SK-N-SH (cell line): ENCODE measurements at regions not wholly inside any gene's neighbourhood (a gene's known extent, or its start where the extent isn't known, plus 50 kb on each side); places are given as distances from the start of the nearest gene placed in this dataset.

Source experiments
- CTCF ChIA-PET: fragments of 300-600, 350-600 bp; formaldehyde crosslinking; extraction: SDS; loops from one replicate; lab custom pipeline; 2021; lab: Yijun Ruan, JAX
- POLR2A ChIA-PET: fragments of 350-600 bp; sonication (Branson Sonifier 250); formaldehyde crosslinking; extraction: SDS; loops from one replicate; lab custom pipeline; 2020; ENCODE audit warnings: antibody characterized with exemption, inconsistent platforms; lab: Yijun Ruan, JAX
- DNase-seq: peaks from one replicate; pipeline ENCODE4 v3.0.0; 2012
- H2AFZ ChIP-seq: fragments of 200-600 bp; sonication (generic); 2 replicates; pipeline ENCODE4 v1.8.1; 2016; ENCODE audit warnings: antibody characterized with exemption, mild to moderate bottlenecking, low read depth
- H3F3A ChIP-seq: fragments of 200-600 bp; sonication (generic); replicated peaks from 2 replicates; pipeline ENCODE3; 2016; ENCODE audit warnings: antibody characterized with exemption, mild to moderate bottlenecking; ENCODE audit not compliant: insufficient read depth
- H3K27ac ChIP-seq, 2 experiments: fragments of 200-500 bp in 1 of 2; fragments of 200-600 bp in 1 of 2; sonication (Bioruptor generic) in 1 of 2; sonication (generic), shearing (Covaris generic) in 1 of 2; 2 replicates each; pipeline versions ENCODE4 v1.5.1 to v1.6.1; 2014 to 2016; ENCODE audit warnings: low read depth in 2 of 2, inconsistent platforms in 1 of 2, low read length in 1 of 2, mild to moderate bottlenecking in 1 of 2, mixed read lengths in 1 of 2
- H3K27me3 ChIP-seq: fragments of 200-600 bp; sonication (generic), shearing (Covaris generic); 2 replicates; pipeline ENCODE4 v1.6.1; 2016; ENCODE audit warnings: mixed run types; ENCODE audit not compliant: insufficient read depth
- H3K36me3 ChIP-seq, 2 experiments: fragments of 200-500 bp in 1 of 2; fragments of 200-600 bp in 1 of 2; sonication (Bioruptor generic) in 1 of 2; sonication (generic) in 1 of 2; replicated peaks in 1 of 2; 2 replicates each; pipeline versions ENCODE3 to v1.5.1; 2014 to 2016; ENCODE audit warnings: low read length in 1 of 2, mild to moderate bottlenecking in 1 of 2; ENCODE audit not compliant: insufficient read depth in 2 of 2, control insufficient read depth in 1 of 2
- H3K4me1 ChIP-seq, 2 experiments: fragments of 200-500 bp in 1 of 2; fragments of 200-600 bp in 1 of 2; sonication (Bioruptor generic) in 1 of 2; sonication (generic), shearing (Covaris generic) in 1 of 2; 2 replicates each; pipeline versions ENCODE4 v1.5.1 to v1.6.1; 2014 to 2016; ENCODE audit warnings: low read depth in 1 of 2, low read length in 1 of 2, mixed run types in 1 of 2; ENCODE audit not compliant: insufficient read depth in 2 of 2, control insufficient read depth in 1 of 2
- H3K4me2 ChIP-seq: fragments of 200-600 bp; sonication (generic), shearing (Covaris generic); 2 replicates; pipeline ENCODE4 v1.6.1; 2017; ENCODE audit warnings: mixed run types
- H3K4me3 ChIP-seq, 2 experiments: fragments of 200-500 bp in 1 of 2; fragments of 200-600 bp in 1 of 2; sonication (Bioruptor generic) in 1 of 2; sonication (generic), shearing (Covaris generic) in 1 of 2; 2 replicates each; pipeline versions ENCODE4 v1.5.1 to v1.8.1; 2014 to 2016; ENCODE audit warnings: low read depth in 2 of 2, inconsistent platforms in 1 of 2, low read length in 1 of 2, mild to moderate bottlenecking in 1 of 2, mixed read lengths in 1 of 2, moderate library complexity in 1 of 2
- H3K79me2 ChIP-seq: fragments of 200-600 bp; sonication (generic); 2 replicates; pipeline ENCODE4 v1.8.1; 2017; ENCODE audit warnings: mild to moderate bottlenecking; ENCODE audit not compliant: insufficient read depth
- H3K9ac ChIP-seq: fragments of 200-600 bp; sonication (generic); 2 replicates; pipeline ENCODE4 v1.6.1; 2017; ENCODE audit warnings: mixed run types
- H3K9me2 ChIP-seq: fragments of 200-600 bp; sonication (generic); 2 replicates; pipeline ENCODE4 v1.6.1; 2017; ENCODE audit warnings: mixed run types
- H3K9me3 ChIP-seq: fragments of 200-600 bp; sonication (generic); 2 replicates; pipeline ENCODE4 v1.6.1; 2017; ENCODE audit warnings: mixed run types, mild to moderate bottlenecking, moderate library complexity
- H4K20me1 ChIP-seq: fragments of 200-600 bp; sonication (generic); 2 replicates; pipeline ENCODE4 v1.6.1; 2017; ENCODE audit warnings: mild to moderate bottlenecking, mixed run types; ENCODE audit not compliant: insufficient read depth
- CHD2 ChIP-seq: fragments of 150-350 bp; IDR thresholded peaks from 2 replicates; pipeline ENCODE4 v1.6.1; 2018; ENCODE audit warnings: low read length; ENCODE audit not compliant: partially characterized antibody
- ELF1 ChIP-seq: IDR thresholded peaks from 2 replicates; pipeline ENCODE4 v1.4.0; 2012
- EP300 ChIP-seq, 2 experiments: IDR thresholded peaks; 2 replicates each; pipeline versions ENCODE4 v1.4.0 to v1.6.1; 2012; ENCODE audit warnings: borderline replicate concordance in 1 of 2, low read depth in 1 of 2, low read length in 1 of 2
- EZH2phosphoT487 ChIP-seq: fragments of 200-600 bp; sonication (generic); IDR thresholded peaks from 2 replicates; pipeline ENCODE4 v1.6.1; 2017; ENCODE audit warnings: low read depth, mixed run types, mild to moderate bottlenecking, antibody characterized with exemption, moderate library complexity, borderline replicate concordance
- FOSL2 ChIP-seq: IDR thresholded peaks from 2 replicates; pipeline ENCODE4 v1.4.0; 2012; ENCODE audit warnings: low read depth, mild to moderate bottlenecking, moderate library complexity, borderline replicate concordance
- FOXJ3 ChIP-seq: sonication (generic); formaldehyde crosslinking; IDR thresholded peaks from 2 replicates; pipeline ENCODE4 v1.5.1; 2020; ENCODE audit warnings: mild to moderate bottlenecking, missing genetic modification reagents
- FOXM1 ChIP-seq: IDR thresholded peaks from 2 replicates; pipeline ENCODE4 v1.4.0; 2012; ENCODE audit warnings: low read depth, mild to moderate bottlenecking
- GABPA ChIP-seq: IDR thresholded peaks from 2 replicates; pipeline ENCODE4 v1.4.0; 2012; ENCODE audit warnings: low read depth, mild to moderate bottlenecking
- GATA2 ChIP-seq: sonication (generic); formaldehyde crosslinking; IDR thresholded peaks from 2 replicates; pipeline ENCODE4 v1.5.0; 2020; ENCODE audit warnings: mild to moderate bottlenecking, missing genetic modification reagents
- JUND ChIP-seq: IDR thresholded peaks from 2 replicates; pipeline ENCODE4 v1.4.0; 2012
- MXI1 ChIP-seq: IDR thresholded peaks from 2 replicates; pipeline ENCODE4 v1.6.1; 2012; ENCODE audit warnings: mild to moderate bottlenecking, low read depth, low read length, improper control_type of control experiment
- NFIC ChIP-seq: IDR thresholded peaks from 2 replicates; pipeline ENCODE4 v1.4.0; 2012; ENCODE audit warnings: borderline replicate concordance
- POLR2AphosphoS5 ChIP-seq: IDR thresholded peaks from 2 replicates; pipeline ENCODE4 v1.6.1; 2012; ENCODE audit warnings: low read depth, low read length
- RCOR1 ChIP-seq: fragments of 150-350 bp; IDR thresholded peaks from 2 replicates; pipeline ENCODE4 v1.6.1; 2017; ENCODE audit warnings: antibody characterized with exemption, low read length
- RFX5 ChIP-seq: IDR thresholded peaks from 2 replicates; pipeline ENCODE4 v1.6.1; 2012; ENCODE audit warnings: mild to moderate bottlenecking, improper control_type of control experiment, low read length
- RXRA ChIP-seq: IDR thresholded peaks from 2 replicates; pipeline ENCODE4 v1.4.0; 2012; ENCODE audit warnings: low read depth, mild to moderate bottlenecking, borderline replicate concordance
- SMC3 ChIP-seq: IDR thresholded peaks from 2 replicates; pipeline ENCODE4 v1.6.1; 2012; ENCODE audit warnings: low read depth, low read length, improper control_type of control experiment
- TAF1 ChIP-seq: IDR thresholded peaks from 2 replicates; pipeline ENCODE4 v1.6.1; 2012; ENCODE audit warnings: low read depth, mild to moderate bottlenecking, low read length, moderate library complexity, borderline replicate concordance
- TCF12 ChIP-seq: IDR thresholded peaks from 2 replicates; pipeline ENCODE4 v1.4.0; 2012
- YY1 ChIP-seq: IDR thresholded peaks from 2 replicates; pipeline ENCODE4 v1.4.0; 2012; ENCODE audit warnings: low read depth, mild to moderate bottlenecking
- WGBS: methylation state at CpG from one replicate; pipeline ENCODE4 v1.1.6; 2017; ENCODE audit warnings: low lambda C conversion rate; 5-methylcytosine and 5-hydroxymethylcytosine counted together
- TF ChIP-seq, protein P1 (sequence below): IDR thresholded peaks from 2 replicates; pipeline ENCODE4 v1.4.0; 2012; ENCODE audit warnings: low read depth
- TF ChIP-seq, protein P2 (sequence below): fragments of 150-350 bp; IDR thresholded peaks from 2 replicates; pipeline ENCODE4 v1.6.1; 2017; ENCODE audit warnings: antibody characterized with exemption, low read length, low read depth, borderline replicate concordance
- TF ChIP-seq, protein P3 (sequence below): IDR thresholded peaks from 2 replicates; pipeline ENCODE4 v1.4.0; 2012; ENCODE audit warnings: low read depth, borderline replicate concordance

DNA sequence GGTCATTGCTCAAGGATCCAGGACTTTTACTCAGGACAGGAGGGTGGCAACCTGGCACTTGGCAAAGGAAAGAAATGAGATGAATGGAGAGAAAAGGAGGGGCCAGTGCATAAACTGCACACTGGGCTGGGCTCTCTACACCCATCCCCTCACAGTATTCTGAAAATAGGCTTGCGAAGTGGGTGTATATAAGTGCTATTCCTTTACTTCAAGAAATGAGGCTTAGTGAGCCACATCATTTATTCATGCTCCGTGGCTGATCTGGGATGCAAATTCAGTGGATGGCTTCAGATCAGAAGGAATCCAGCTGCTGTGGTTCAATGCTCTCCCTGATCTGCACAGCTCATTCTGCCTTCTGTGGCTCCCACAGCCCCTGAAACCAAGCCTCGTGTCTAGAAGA lies 297.7 kb downstream of the UQCRFS1 start:
- H4K20me1 ChIP-seq: no peaks in the 10 kb centered on the region
- H3F3A ChIP-seq: no peaks in the 10 kb centered on the region
- no peaks in the 10 kb centered on the region for H3K79me2 ChIP-seq
- peaks cover 36% of the 10 kb centered on the region; the same call in 1 of the 2 replicates for H3K27me3 ChIP-seq
- no peak overlapping the region for H2AFZ ChIP-seq
- ChIA-PET POLR2A (no interaction called here), CTCF (no interaction called here)
- no peak for DNase-seq
- H3K9me2 ChIP-seq: no peaks in the 10 kb centered on the region
- no peak overlapping the region for H3K9ac ChIP-seq
- TF ChIP-seq FOXM1 (no peak), FOSL2 (no peak), EZH2phosphoT487 (no peak), RXRA (no peak), GATA2 (no peak), RCOR1 (no peak), TAF1 (no peak), EP300 (IDR thresholded peaks at IDR 0.05; ENCODE audit: borderline replicate concordance in 1 of 2, low read depth in 1 of 2, low read length in 1 of 2) (no peak), RFX5 (no peak), SMC3 (no peak), TCF12 (no peak), POLR2AphosphoS5 (no peak)
- TF ChIP-seq, protein P1, sequence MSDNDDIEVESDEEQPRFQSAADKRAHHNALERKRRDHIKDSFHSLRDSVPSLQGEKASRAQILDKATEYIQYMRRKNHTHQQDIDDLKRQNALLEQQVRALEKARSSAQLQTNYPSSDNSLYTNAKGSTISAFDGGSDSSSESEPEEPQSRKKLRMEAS: no peak
- no peak overlapping the region for H3K27ac ChIP-seq
- H3K4me1 ChIP-seq: no peaks in the 10 kb centered on the region
- 2% methylated on average over 3 of the region's 3 CpGs for WGBS
- H3K4me3 ChIP-seq: no peak overlapping the region
- H3K9me3 ChIP-seq: no peaks in the 10 kb centered on the region
- H3K36me3 ChIP-seq: no peaks in the 10 kb centered on the region
- no peak overlapping the region for H3K4me2 ChIP-seq

DNA sequence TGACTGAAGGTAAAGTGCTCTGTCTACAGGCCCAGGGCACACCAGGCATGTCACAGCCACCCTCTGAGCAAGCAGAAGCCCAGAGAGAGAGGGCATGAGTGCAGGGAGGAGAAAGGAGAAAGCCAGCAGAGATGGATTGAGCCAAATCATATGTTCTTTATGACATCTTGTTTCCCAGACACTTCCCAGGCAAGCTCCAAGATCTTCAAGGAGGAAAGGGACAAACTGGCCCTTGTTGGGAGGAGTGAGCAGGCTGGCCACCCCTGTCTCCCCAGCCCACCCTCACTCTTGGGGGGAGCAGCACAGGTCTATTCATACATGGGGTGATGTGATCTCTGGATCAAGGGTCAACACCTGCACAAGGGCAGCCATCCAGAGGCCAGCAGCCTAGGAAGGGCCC lies 298.8 kb downstream of the UQCRFS1 start:
- Histone ChIP-seq H2AFZ (no peak overlapping the region), H3K9ac (no peak overlapping the region), H4K20me1 (no peaks in the 10 kb centered on the region), H3K9me2 (no peaks in the 10 kb centered on the region), H3K4me1 (no peaks in the 10 kb centered on the region), H3K4me3 (no peak overlapping the region), H3K4me2 (no peak overlapping the region), H3K27ac (no peak overlapping the region), H3F3A (no peaks in the 10 kb centered on the region), H3K9me3 (no peaks in the 10 kb centered on the region), H3K79me2 (no peaks in the 10 kb centered on the region), H3K36me3 (no peaks in the 10 kb centered on the region), H3K27me3 (peaks cover 34% of the 10 kb centered on the region; the same call in 1 of the 2 replicates)
- ChIA-PET CTCF (no interaction called here), POLR2A (no interaction called here)
- DNase-seq: no peak
- TF ChIP-seq YY1 (no peak), ELF1 (no peak), RXRA (no peak), EP300 (IDR thresholded peaks at IDR 0.05; ENCODE audit: borderline replicate concordance in 1 of 2, low read depth in 1 of 2, low read length in 1 of 2) (no peak), CHD2 (no peak), FOXJ3 (CRISPR knock-in tag) (no peak), FOXM1 (no peak), SMC3 (no peak), TAF1 (no peak), MXI1 (no peak), JUND (no peak), NFIC (no peak), GABPA (no peak), RCOR1 (no peak), TCF12 (no peak)
- TF ChIP-seq, protein P2, sequence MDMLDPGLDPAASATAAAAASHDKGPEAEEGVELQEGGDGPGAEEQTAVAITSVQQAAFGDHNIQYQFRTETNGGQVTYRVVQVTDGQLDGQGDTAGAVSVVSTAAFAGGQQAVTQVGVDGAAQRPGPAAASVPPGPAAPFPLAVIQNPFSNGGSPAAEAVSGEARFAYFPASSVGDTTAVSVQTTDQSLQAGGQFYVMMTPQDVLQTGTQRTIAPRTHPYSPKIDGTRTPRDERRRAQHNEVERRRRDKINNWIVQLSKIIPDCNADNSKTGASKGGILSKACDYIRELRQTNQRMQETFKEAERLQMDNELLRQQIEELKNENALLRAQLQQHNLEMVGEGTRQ: no peak
- TF ChIP-seq, protein P3, sequence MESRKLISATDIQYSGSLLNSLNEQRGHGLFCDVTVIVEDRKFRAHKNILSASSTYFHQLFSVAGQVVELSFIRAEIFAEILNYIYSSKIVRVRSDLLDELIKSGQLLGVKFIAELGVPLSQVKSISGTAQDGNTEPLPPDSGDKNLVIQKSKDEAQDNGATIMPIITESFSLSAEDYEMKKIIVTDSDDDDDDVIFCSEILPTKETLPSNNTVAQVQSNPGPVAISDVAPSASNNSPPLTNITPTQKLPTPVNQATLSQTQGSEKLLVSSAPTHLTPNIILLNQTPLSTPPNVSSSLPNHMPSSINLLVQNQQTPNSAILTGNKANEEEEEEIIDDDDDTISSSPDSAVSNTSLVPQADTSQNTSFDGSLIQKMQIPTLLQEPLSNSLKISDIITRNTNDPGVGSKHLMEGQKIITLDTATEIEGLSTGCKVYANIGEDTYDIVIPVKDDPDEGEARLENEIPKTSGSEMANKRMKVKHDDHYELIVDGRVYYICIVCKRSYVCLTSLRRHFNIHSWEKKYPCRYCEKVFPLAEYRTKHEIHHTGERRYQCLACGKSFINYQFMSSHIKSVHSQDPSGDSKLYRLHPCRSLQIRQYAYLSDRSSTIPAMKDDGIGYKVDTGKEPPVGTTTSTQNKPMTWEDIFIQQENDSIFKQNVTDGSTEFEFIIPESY: no peak
- TF ChIP-seq, protein P1: no peak
